Kidney capillary endothelial cell (primary cell): ENCODE measurements at regions not wholly inside any gene's neighbourhood (a gene's known extent, or its start where the extent isn't known, plus 50 kb on each side); places are given as distances from the start of the nearest gene placed in this dataset.
"Not testable (repeated sequence)": the region's sequence is repeated elsewhere in the genome, so short reads cannot be mapped to it uniquely, and the experiment has no call there.

ENCODE experiments used
- DNase-seq: peaks from one replicate; pipeline ENCODE4 v3.0.0-alpha.2; 2018; ENCODE audit warnings: low spot score

DNA sequence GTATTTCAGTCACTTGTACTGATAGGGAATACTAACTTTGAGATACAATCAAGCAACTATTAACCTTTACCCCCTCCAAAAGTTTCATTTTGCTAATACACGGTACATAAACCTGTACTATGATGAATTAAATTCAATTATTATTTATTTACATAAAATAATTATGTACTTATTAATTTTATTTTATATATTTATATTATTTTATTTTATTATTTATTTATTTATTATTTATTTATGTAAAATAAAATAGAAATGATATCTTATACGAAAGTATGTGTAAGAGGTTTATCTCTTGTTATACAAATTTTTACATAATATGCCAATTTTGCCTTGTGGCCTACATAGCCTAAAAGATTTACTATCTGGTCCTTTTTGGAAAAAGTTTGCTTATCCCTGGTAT lies 564.3 kb downstream of the SLITRK5 start:
- DNase-seq: no peak

DNA sequence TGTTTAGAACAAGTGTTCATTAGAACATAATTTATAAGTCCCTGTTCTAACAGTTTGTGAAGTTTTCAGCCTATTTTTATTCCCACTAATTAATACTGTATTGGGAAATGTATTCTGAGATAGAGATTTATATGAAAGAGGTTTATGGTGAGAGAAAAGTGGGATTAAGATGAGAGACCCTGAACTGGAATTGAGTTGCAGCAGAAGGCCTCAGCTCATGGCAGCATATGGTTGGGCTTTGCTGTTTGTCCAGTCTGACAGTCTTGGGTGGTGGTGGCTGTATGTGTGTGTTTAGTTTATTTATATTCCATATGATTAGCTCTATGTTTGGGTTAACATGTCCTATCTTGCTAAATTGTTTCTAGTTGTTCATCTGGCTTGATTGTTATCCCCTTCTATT lies 575.1 kb downstream of the SLITRK5 start:
- DNase-seq: no peak

DNA sequence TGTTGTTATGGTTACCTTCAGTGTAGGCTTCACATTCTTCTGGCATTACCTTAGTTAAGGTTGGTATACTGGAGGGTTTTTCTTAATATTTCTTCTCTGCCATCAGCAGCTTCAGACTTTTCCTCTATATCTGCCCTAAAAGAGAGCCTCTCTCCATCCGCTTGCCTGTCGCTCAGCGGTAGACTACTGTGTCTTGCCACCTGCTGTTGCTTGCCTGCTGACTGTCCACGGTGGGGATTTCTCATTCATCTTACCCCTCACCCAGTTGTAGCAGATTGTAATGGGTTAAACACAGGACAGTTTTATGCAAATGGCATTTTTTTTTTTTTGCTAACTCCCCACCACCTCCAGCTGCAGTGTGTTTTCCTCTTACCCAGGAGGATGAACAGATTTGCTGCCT lies 577.2 kb downstream of the SLITRK5 start:
- DNase-seq: no peak

DNA sequence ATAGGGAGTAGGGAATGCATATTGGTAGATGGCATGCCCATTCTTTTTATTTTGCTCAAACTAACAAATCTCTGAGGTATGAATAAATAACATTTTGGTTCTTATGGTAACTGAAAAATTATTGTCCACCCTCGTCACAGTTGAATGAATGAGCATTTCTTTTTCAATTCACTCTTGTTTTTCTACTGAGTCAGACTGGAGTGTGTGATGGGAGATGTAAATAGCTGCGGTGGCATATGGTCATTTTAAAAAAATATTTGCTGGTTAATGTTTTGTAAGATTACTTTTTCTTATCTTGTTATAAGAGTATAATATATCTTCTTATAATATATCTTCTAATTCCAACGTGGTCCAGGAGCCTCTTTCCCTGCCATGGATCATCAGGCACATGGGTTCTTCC lies 586.5 kb downstream of the SLITRK5 start:
- no peak for DNase-seq

DNA sequence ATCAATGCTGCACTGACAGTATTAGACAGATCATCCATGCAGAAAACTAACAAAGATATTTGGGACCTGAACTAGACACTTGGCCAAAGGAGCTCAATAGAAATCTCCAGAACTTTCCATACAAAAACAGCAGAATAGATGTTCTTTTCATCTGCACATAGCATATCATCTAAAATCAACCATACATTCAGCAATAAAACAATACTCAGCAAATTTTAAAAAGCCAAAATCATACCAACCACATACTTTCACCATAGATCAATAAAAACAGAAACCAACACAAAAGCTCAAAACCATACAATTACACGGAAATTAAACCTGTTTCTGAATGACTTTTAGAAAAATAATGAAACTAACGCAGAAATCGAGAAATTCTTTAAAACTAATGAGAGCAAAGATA lies 592.6 kb downstream of the SLITRK5 start:
- DNase-seq: no peak

DNA sequence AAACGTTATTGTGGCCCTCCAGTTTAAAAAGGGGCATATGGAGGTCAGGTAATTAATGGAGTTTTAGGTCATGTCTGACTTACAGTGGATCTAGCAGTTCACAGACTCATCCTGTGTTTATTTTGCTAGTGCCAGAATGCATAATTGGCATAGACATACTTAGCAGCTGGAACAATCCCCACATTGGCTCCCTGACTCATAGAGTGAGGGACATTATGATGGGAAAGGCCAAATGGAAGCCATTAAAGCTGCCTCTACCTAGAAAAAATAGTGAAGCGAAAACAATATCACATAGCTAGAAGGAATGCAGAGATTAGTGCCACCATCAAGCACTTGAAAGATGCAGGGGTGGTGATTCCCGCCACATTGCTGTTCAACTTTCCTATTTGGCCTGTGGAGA lies 610.7 kb downstream of the SLITRK5 start:
- no peak for DNase-seq

DNA sequence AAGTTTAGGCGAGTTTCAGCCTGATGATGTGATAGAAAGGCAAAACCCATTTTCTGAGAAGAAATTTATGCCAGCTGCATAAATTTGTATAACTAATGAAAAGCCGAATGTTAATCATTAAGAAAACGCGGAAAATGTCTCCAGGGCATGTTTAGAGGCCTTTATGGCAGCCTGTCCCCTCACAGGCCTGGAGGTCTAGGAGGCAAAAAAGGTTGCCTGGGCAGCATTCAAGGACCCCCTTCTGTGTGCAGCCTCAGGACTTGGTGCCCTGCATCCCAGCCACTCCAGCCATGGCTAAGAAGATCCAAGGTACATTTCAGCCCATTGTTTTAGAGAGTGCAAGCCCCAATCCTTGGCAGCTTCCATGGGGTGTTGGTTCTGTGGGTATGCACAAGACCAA lies 614.2 kb downstream of the SLITRK5 start:
- no peak for DNase-seq

- no peak for DNase-seq
Observed at GRCh38 chr13:88288326-88288725, 617.2 kb downstream of the SLITRK5 start.

DNA sequence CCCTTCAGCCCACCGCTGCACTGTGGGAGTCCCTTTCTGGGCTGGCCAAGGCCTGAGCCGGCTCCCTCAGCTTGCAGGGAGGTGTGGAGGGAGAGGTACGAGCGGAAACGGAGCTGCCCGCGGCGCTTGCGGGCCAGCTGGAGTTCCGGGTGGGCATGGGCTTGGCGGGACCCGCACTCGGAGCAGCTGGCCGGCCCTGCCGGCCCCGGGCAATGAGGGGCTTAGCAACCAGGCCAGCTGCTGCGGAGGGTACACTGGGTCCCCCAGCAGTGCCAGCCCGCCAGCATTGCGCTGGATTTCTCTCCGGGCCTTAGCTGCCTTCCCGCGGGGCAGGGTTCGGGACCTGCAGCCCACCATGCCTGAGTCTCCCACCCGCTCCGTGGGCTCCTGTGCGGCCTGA lies 620.6 kb downstream of the SLITRK5 start:
- not testable (repeated sequence) for DNase-seq

GRCh38 chr13:88294368-88294767 lies 623.2 kb downstream of the SLITRK5 start:
- DNase-seq: no peak

- no peak for DNase-seq
Observed at GRCh38 chr13:88303157-88303556, 632.0 kb downstream of the SLITRK5 start.

DNA sequence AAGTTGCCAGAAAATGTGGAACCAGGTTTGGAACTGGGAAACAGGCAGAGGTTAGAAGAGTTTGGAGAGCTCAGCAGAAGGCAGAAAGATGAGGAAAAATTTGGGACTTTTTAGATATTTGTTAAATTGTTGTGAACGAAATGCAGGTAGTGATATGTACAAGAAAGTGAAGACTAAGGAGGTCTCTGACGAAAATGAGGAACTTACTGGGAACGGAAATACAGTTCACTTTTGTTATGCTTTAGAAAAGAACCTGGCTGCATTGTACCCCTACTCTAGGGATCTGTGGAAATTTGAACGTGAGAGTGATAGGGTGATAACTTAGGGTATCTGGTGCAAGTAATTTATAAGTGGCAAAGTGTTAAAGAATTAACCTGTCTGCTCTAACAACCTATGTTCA lies 632.4 kb downstream of the SLITRK5 start:
- DNase-seq: no peak

DNA sequence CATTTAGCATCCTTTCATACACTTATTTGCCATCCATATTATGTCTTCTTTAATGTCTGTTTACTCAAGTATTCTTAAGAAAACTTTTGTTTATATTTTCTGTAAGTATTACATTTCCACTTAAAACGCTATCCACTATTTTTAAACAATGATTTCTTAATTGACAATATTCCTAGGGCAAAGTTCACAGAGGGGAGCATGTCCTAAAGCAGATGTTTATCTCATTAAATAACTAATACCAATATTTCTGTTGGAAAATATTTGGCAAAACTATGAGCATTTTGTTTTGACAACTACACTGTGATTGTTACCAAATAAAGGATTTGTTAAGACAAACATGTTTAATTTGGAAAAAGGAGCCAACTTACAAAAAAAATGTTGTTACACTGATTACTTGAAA lies 643.3 kb downstream of the SLITRK5 start:
- DNase-seq: no peak

DNA sequence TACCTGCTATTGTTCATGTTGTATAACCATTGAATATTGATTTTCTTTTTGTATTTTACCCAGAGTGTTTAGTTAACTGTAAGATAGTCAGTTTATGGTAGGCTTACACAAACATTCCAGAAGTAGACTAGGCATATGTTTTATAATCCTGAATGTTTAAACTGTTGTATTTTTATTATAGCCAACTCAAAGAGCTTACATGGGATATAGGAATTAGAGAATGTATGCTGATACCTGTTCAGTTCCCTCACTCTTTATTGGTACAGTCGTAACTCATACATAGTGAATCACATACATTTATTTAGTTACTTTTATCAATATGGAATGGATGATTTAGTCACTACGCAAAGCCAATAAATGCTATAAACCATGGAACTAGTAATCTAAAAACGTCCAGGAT lies 657.9 kb downstream of the SLITRK5 start:
- DNase-seq: no peak

DNA sequence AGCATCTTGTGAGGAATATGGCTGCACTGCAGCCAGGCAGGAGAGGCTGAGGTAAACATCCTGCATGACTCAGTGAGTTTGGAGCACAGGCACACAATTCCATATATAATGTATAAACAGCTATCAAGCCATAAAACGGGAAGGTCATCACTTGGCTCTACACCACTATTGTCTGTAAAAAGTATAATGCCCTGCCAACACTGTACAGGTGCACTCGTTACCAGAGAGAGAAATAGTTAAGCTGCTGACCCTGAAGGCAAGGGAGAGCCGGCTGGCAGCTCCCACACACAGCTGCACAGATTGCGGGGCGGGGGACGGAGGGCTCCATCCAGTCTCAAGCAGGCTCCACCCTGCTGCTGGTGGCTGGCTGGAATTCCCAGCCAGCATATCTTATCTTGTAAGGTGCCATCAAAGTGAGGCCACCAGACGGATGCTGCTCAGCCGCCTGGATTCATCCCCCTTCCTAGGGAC lies 668.1 kb downstream of the SLITRK5 start:
- DNase-seq: no peak

DNA sequence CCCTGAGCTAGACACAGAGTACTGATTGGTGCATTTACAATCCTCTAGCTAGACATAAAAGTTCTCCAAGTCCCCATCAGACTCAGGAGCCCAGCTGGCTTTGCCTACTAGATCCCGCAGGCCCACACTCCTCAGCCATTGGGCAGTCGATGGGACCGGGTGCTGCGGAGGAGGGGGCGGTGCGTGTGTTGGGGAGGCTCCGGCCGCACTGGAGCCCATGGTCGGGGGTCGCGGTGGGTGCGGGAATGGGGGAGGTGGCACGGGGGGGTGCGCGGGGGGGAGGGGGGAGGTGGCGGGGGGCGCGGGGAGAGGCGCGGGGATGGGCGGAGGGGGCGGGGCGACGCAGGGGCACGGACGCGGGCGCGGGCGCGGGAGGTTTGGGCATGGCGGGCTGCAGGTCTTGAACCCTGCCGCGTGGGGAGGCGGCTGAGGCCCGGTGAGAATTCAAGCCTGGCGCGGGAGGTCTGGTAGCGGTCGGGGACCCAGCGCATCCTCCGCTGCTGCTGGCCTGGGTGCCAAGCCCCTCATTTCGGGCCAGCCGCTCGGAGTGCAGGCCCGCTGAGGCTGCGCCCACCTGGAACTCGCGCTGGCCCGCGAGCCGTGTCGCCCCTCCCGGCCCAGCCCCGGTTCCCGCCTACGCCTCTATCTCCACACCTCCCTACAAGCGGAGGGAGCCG lies 674.1 kb downstream of the SLITRK5 start:
- no peak for DNase-seq

- DNase-seq: no peak
Observed at GRCh38 chr13:88360761-88361160, 689.6 kb downstream of the SLITRK5 start.

- no peak for DNase-seq
Observed at GRCh38 chr13:88369866-88370265, 698.7 kb downstream of the SLITRK5 start.

- DNase-seq: no peak
Observed at GRCh38 chr13:88376760-88377388, 705.7 kb downstream of the SLITRK5 start.

DNA sequence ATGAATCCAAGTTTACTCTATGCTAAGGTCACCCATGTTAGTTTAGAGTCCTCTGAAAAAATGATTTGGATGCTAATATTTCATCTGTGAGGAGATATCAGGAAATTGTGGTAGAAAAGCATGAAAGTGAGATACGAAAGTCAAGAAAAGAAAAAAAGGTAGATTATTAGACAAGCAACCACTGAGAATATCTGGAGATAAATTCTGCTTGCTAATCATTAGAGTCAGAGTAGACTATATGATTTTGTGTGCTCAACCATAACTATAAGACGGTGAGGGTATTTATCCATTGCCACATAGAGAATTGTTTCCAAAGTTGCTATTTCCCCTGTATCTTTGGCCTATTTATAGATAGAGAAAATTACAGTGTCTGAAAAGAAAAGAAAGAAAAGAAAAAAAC lies 706.7 kb downstream of the SLITRK5 start:
- no peak for DNase-seq

DNA sequence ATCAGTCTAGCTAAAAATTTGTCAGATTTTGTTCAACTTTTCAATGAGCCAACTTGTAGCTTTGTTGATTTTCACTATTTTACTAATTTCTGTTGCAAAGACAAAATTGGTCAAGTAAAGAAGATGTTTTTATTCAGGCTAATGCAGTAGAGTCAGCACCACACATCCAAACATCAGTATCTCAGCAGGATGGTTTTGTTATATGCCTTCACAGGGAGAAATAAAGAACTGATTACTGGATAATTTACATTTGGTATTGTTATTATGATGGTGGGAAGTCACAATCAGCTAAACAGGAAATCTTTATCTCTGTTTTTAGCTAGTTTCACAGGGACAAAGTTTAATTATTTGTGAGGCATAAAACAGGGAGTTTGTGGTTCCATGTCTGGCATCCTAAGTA lies 713.4 kb downstream of the SLITRK5 start:
- DNase-seq: no peak

DNA sequence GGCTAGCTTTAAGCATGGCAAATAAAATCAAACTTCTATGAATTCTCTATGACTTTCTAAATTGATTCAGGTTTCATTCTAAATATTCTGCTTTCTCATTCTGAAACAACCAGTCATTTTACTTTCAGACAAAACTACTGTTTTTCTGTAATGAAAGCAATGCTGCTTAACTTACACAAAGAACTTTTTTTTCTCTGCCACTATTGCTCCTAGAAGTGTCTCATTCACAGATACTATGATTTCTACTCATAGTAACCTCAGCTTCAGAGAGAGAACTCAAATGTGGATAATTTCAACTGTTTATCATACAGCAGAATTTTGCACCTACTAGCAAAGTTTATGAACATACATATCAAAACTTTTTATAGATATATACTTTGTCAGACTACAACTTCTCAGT lies 724.6 kb downstream of the SLITRK5 start:
- no peak for DNase-seq

DNA sequence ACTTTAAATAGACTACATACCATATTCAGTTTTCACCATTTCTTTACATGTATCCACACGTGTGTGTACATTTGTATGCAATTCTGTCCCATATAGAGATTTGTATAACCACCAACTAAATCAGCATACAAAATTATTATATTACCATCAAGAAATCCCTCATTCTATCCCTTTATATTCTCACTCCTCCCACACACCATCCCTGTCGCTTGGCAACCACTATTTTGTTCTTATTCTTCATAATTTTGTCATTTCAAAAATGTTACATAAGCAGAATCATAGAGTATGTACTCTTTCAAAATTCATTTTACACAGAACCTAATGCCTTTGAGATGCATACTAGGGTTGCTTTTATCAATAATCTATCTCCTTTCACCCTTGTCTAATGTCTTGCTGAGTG lies 740.5 kb downstream of the SLITRK5 start:
- no peak for DNase-seq

DNA sequence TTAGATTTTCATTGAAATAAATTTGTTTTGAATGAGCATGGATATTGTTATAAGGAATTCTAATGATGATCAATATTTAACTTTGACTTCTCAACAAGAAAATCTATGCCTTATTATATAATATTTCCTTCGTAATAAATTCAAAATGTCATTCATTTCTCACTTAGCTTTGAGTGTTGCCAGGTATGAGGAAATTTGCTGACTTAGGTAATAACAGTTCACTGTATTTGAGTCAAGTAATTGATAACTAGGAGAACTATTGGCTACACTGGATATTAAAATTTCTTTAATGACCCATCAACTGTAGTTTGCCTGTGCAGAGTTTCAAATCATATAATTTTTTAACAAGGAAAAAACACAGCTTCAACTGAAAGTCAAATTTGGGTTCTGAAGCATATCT lies 746.6 kb downstream of the SLITRK5 start:
- no peak for DNase-seq
